HL-60 (cell line): ENCODE measurements at regions not wholly inside any gene's neighbourhood (a gene's known extent, or its start where the extent isn't known, plus 50 kb on each side); places are given as distances from the start of the nearest gene placed in this dataset.

Experiments used
- GABPA ChIP-seq: IDR thresholded peaks from 2 replicates; pipeline ENCODE4 v1.6.1; 2012; ENCODE audit warnings: low read depth
- POLR2AphosphoS5 ChIP-seq: IDR thresholded peaks from 2 replicates; pipeline ENCODE4 v1.6.1; 2012; ENCODE audit warnings: low read depth
- TF ChIP-seq, protein P1 (sequence below): IDR thresholded peaks from one replicate; pipeline ENCODE4 v1.5.1; 2011; ENCODE audit warnings: low read length, control low read depth, inconsistent platforms; ENCODE audit not compliant: insufficient read depth
- TF ChIP-seq, protein P2 (sequence below): IDR thresholded peaks from 2 replicates; pipeline ENCODE4 v1.6.1; 2012; ENCODE audit warnings: low read depth; ENCODE audit not compliant: insufficient replicate concordance

DNA sequence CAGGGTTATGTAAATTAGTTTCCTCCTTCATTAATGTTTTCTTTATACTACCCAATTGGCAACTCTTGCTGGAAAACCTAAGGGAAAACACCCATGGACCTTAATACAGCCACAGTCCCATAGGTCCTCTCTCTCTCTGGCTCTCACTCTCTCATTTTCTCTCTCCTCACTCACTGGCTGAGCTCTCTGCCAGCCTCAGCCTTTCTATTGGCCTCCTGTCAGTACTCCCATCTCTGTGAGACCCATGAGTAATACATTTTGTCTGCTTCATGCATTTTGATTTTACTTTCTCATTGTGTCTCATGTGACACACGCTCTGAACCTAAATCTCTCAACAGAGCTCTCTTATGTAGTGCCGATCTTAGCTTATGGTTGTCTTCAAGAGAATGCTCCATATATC, 907.5 kb downstream of the C6orf118 start:
- TF ChIP-seq, protein P1, sequence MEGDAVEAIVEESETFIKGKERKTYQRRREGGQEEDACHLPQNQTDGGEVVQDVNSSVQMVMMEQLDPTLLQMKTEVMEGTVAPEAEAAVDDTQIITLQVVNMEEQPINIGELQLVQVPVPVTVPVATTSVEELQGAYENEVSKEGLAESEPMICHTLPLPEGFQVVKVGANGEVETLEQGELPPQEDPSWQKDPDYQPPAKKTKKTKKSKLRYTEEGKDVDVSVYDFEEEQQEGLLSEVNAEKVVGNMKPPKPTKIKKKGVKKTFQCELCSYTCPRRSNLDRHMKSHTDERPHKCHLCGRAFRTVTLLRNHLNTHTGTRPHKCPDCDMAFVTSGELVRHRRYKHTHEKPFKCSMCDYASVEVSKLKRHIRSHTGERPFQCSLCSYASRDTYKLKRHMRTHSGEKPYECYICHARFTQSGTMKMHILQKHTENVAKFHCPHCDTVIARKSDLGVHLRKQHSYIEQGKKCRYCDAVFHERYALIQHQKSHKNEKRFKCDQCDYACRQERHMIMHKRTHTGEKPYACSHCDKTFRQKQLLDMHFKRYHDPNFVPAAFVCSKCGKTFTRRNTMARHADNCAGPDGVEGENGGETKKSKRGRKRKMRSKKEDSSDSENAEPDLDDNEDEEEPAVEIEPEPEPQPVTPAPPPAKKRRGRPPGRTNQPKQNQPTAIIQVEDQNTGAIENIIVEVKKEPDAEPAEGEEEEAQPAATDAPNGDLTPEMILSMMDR, result no peak
- TF ChIP-seq POLR2AphosphoS5 (no peak), GABPA (no peak)
- TF ChIP-seq, protein P2, sequence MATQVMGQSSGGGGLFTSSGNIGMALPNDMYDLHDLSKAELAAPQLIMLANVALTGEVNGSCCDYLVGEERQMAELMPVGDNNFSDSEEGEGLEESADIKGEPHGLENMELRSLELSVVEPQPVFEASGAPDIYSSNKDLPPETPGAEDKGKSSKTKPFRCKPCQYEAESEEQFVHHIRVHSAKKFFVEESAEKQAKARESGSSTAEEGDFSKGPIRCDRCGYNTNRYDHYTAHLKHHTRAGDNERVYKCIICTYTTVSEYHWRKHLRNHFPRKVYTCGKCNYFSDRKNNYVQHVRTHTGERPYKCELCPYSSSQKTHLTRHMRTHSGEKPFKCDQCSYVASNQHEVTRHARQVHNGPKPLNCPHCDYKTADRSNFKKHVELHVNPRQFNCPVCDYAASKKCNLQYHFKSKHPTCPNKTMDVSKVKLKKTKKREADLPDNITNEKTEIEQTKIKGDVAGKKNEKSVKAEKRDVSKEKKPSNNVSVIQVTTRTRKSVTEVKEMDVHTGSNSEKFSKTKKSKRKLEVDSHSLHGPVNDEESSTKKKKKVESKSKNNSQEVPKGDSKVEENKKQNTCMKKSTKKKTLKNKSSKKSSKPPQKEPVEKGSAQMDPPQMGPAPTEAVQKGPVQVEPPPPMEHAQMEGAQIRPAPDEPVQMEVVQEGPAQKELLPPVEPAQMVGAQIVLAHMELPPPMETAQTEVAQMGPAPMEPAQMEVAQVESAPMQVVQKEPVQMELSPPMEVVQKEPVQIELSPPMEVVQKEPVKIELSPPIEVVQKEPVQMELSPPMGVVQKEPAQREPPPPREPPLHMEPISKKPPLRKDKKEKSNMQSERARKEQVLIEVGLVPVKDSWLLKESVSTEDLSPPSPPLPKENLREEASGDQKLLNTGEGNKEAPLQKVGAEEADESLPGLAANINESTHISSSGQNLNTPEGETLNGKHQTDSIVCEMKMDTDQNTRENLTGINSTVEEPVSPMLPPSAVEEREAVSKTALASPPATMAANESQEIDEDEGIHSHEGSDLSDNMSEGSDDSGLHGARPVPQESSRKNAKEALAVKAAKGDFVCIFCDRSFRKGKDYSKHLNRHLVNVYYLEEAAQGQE, result no peak
